A172 (cell line): ENCODE measurements at regions not wholly inside any gene's neighbourhood (a gene's known extent, or its start where the extent isn't known, plus 50 kb on each side); places are given as distances from the start of the nearest gene placed in this dataset.

Experiments used
- DNase-seq: peaks from one replicate; pipeline ENCODE4 v3.0.0-alpha.2; 2015; ENCODE audit warnings: low spot score

DNA sequence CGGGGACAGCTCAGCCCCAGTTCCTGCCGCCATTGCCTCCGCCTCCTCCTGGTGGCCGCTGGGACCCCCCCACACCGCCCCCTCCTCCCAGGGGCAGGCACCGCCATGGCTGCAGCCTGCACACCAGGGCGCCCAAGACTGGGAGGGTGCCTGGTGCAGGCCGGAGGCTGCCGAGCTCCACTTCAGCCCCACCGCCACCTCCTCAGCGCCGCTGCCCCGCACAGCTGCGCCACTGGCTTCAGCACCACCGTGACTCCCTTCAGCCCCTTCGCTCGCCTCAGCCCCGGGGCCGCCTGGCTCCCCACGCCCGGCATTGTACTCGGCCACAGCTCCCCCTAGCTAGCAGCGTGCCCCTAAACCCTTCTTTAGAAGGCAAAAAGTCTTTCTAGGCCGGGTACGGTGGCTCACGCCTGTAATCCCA lies 131.1 kb downstream of the CRYBB2 start:
- no peak for DNase-seq

DNA sequence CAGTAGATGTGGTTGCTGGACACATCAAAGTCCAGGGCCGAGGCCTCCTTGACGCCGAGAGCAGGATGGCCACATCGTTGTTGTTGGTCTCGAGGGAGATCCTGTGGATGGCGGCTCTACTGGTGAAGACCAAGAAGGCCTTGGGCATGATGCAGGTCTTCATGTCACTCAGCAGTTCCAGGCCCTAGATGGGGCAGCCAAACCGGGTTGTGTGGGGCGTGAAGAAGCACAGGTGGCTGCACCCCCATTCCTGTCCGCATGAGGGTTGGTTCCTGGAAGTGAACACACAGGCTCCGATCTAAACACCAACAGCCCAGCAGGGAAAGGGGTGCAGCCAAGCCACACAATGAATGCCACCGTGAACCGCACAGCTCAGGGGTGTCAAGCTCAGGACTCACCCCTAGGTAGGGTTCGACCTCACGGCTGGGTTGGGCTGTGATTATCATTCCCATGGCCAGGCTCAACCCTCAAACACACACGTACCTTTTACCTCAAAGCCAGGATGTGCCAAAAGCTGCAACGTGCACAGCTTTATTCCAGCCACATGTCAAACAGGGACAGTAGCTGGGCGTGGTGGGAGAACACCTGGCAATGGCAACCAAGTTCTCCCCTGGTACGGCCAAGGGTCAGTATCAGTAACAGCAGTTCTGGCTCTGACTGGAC lies 132.3 kb downstream of the CRYBB2 start:
- DNase-seq: no peak

DNA sequence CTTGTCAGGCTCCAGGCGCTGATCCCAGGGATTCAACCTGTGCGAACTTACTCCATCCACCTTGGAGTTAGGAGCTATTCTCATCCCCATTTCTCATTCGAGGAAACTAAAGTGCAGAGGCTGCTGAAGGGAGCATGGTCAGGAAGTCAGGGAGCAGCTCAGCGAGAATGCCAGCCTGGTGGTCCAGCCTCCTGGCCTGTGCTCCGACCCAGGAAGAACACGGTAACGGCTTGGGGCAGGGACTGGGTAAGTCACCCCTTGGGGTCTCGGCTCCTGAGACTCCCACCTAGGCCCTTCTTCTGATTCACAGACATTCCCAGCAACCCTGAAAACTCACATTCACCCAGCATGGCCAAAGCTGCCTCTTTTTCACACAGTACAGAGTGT lies 132.8 kb downstream of the CRYBB2 start:
- no peak for DNase-seq

DNA sequence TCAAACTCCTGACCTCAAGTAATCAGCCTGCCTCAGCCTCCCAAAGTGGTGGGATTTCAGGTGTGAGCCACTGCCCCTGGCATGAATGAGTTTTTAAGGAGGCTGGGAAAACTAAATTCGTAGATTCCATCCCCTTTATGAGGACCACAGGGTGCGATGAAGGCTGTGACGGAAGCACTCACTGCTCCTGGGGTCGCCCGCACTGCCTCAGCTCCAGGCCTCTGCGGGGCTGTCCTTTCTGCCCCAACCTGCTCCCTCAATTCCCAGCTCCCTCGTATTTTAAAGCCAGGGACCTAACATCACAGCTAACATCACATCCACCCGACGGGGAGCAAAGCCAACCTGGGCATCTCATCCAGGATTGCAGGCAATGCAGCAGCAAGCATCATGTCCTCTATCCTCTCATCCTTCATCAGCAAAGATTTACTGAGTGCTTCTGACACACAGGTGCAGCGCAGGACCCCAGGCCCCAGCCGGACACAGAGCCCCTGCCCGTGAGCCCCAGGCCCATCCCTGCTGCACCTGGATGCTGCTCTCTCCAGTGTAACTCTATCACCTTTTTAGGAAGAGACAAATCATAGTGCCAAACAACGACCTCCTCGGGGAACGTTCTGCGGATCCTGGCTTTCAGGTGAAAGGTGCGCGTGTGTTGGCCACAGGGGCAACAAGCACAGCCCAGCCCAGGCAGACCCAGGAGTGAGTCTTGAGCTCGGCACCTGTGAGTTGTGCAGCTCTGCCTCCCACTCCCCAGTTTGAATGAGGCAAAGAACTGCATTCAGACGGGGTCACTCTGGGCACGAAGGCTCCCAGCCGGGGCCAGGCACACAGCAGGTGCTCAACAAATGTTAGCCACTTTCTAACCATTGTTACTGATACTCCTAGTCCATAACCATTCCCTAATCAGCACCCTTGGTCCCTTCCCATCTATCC lies 134.3 kb downstream of the CRYBB2 start:
- no peak for DNase-seq

DNA sequence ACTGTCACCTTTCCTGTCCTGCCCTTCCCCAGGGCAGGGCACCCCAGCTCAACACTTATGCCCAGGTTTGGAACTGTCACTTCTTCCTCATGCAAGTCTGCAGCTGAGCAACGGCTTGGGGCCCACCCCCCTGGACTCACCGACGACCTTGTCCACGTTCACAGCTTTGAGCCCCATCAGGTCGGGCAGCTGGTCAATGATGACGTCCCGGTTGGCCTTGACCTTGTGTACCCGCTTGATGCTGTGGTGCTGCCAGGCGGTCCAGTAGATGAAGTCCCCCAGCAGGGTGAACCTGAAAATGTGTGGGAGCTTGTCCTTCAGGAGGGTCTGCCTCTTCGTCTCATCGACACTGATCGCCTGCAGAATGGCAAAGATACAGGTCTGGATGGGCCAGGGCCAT lies 135.0 kb downstream of the CRYBB2 start:
- DNase-seq: no peak

DNA sequence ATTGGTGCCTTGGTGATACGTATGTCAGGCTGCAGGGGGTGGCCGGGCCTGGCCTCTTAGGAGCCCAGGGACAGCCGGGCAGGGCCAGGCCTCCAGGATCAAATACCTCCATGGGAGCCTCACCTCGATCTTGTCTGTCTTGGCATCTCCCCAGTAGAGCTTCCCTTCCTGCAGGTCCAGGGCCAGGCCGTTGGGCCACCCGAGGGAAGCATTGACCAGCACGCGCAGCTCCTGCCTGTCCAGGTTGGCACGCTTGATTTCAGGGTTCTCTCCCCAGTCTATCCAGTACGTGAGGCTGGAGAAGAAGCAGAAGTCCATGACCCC lies 137.7 kb downstream of the CRYBB2 start:
- DNase-seq: no peak

DNA sequence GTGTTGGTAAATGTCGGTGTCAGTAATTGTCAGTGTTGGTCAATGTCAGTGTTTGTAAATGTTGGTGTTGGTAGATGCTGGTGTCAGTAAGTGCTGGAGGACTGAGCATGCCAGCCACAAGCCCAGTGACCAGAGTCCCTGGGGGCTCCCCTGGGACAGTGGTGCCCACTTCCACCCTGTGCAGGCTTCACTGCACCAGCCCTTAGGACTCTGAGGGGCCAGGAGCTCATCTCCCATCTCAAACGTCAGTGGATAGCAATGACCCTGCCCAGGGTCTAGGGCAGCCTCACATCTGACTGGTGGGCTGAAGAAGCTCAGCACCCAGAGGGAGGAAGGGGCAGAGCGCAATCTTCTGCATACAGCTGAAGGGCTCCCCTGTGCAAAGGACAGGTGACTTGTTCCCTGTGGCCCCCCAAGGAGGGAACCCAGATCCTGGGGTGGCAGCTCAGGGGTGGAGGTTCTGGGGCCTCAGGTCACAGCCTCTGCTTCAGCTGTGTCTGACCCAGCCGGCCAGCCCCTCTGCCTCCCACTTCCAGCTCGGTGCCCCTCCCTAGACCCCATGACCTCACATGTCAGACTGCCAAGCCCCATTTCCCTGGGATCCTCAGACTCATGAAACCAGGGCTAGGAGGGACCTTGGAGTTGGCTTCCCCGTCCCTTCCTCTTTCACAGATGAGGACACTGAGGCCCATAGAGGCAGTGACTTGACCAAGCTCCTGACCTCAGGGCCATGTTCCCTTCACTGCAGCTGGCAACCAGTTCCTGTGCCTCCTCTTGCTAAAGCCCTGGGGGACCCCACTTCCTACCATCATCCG lies 138.4 kb downstream of the CRYBB2 start:
- DNase-seq: no peak

DNA sequence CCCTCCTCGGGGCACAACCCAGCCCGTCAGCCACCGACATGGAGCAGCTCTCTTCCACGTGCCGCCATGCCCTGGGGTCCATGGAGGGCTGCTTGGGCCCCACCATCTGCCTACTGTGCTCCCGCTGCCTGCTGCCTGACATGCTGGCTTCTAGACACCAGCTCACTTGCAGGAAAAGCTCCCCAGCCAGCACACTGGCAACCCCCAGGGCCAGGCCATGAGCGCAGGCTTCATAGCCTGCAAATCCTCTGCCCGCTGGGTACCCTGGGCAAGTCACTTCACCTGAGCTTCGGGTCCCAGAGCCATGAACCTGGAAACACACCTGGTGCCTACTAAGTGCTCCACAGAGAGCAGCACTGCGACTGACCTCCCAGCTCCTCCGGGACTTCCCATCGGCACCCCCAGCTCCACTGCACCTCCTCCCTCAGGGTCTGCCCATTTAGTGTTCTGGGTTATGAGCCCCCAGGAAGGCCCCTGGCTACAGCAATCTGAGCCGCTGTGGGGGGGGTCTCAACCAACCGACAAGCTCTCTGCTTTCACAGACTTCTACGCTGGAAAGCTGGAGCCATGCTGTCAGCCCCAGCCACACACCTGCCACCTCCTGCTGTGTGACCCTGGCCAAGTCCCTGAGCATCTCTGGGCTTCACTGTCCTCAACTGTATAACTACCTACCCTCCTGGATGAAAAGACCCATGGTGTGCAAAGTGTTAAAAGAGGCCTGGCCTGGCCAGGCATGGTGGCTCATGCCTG lies 139.2 kb downstream of the CRYBB2 start:
- DNase-seq: no peak

DNA sequence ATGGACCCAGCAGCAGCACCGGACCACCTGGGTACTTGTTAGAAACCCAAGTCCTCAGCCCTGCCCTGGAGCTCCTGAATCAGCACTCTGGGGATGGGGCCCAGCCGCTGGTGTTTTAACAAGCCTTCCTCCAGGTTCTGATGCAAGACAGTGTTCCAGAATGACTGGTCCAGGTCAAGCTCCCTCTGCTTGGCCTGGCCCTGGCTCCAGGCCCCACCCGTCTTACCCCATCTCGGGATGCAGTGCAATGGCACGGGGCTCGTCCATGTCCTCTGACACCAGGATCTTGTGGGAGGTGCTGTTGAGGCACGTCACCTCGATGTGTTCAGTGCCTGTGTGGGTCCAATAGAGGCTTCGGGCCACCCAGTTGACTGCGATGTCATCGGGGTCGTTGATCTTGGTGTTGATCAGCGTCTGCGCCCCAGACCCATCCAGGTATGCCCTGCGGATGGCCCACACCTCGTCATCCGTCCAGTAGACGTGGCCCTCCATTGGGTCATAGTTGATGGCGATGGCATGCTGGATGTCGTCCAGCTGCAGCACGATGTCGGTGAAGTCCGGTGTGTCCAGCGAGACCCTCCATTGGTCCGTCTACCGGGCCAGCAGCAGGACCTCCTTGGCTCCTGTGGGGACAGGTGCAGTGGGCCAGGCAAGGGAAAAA lies 140.3 kb downstream of the CRYBB2 start:
- no peak for DNase-seq

DNA sequence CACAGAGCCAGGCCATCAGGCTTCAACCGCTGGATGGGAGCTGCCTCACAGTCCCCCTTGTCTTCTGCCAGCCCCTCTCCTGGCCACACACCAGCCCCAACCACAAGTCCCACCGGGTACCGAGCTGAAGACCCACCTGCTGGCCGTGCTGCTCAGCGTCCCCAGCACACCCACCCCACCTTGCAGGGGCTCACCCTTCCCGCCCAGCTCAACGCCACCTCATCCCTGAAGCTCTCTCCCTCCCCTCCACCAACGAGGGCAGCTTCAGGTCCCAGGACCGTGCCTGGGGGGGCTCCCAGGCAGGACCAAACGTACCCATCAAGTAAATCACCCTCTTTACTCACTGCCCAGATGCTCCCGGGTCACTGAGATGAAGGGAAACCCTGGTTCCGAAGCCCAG lies 141.0 kb downstream of the CRYBB2 start:
- no peak for DNase-seq

DNA sequence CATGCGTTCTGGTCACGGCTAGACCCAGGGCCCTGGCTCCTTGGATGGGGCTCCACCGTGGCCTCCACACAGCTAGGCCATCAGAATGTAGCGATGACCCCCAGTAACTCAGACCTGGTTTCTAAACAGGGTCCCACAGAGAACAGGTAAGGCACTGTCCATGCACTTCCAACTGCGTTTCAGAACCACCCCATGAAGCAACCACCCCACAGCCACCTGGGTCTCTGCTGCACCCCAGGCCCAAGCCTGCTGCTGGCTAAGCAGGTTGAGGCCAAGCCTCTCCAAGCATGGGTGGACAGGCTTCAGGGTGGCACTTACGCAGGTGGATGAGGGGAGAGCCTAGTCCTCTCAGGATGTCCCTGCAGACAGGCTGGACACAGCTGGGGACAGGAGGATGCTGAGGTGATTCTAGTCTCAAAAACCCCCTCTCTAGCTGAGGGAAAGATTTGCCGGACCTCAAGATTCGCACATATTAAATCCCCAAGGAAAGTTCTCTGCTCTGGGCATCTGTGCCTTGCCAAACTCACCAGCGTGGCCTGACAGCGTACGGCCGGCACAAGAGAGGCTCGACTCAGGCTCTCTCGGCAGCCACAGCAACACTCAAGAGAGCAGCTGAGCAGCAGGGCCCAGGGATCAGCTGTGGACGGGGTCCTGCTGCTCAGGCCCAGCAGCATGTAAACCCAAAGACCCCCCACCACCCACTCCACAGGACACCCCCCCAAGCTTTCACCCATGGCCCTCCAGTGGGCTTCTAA lies 141.6 kb downstream of the CRYBB2 start:
- no peak for DNase-seq

DNA sequence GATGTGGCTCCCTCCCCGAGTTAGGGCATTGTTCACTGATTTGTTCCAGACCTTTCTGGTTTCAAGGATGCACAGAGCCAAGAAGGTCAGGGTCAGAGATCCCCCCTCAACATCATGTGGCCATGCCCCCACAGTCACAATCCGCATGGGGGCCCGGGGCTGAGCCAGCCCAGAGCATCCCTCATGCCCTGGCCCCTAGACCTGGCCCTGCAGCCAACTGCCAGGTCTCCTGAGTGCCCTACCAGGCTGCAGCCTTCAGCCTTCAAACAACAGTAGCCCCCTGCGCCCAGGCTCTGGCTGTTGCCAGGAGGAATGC lies 142.4 kb downstream of the CRYBB2 start:
- no peak for DNase-seq

DNA sequence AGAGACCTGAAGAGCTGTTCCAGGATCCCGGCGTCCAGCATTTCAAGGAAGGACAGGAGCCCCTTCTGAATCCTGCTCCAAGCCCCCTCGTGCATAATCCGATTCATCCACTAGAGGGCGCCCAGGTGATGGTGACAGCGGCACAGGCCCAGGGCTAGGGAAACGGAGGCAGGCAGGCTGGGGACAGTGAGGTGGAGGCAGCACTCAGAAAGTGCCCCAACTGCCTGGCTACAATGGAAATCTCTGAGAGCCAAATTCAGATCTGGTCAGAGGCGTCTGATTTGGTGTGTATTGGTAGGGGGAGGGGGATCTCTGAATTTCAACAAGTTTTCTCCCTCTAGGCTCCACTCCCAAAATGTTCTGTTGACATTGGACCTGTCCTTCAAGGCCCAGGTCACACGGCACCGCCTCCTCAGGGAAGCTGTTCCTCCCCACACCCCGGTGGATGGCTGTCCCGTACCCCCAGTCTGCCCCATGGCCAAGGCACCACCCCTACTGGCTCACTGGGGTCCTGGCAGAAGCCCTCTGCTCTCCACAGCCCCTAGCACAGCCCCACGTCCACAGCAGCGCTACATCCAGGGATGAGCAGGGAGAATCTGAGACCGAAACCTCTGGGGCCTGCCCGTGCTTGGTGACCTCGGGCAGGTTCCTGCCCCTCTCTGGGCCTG lies 142.9 kb downstream of the CRYBB2 start:
- peak; percentile 4 for DNase-seq

DNA sequence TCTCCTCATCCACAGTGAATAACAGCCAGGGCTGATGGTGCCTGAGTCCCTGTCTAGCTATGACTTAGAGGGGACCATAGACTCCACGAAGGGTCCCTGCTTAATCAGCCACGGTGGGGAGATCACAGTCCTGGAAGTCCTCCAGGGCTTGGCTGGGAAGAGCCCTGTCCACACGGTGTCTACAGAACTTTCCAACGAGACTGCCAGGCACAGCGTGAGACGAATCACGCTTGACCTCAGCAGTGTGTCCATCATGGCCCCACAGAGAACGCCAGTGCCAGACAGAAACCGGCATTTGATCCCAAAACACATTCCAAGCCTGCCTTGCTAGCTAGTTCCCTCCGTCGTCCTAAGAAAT lies 143.4 kb downstream of the CRYBB2 start:
- DNase-seq: no peak

DNA sequence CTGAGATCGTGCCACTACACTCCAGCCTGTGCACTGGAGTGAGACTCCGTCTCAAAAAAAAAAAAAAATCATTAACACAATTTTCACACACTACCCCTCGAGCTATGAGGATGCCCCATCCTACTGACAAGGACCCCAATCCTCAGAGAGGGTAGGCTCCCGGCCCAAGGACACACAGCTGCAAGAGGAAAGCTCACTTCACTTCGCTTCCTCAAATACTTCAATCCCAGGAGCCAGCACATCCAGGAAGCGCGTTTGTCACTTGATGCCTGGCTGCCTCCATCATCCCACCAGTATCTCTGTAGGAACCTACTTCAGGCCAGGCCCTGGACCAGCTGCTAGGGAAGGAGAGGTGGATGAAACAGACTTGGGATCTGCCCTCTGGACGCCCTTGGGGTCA lies 144.0 kb downstream of the CRYBB2 start:
- no peak for DNase-seq

DNA sequence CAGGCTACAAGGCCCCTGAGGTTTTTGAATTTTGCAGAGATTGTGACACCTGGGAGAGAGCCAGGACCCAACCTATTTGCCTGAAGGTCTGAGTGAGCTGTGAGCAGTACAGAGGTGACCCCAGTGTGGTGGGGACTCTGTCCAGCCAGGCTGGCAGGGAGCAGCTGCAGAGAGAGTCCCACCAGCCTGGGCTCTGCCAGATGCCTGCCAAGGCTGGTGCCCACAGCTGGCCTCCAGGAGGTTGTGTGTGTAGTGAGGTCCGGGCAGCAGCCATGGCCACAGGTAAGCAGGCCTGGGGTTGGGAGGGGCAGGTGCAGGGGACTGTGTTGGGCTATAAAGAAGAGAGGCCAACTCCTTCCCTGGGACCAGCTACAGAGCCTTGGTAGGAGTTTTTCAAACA lies 144.8 kb downstream of the CRYBB2 start:
- DNase-seq: no peak

DNA sequence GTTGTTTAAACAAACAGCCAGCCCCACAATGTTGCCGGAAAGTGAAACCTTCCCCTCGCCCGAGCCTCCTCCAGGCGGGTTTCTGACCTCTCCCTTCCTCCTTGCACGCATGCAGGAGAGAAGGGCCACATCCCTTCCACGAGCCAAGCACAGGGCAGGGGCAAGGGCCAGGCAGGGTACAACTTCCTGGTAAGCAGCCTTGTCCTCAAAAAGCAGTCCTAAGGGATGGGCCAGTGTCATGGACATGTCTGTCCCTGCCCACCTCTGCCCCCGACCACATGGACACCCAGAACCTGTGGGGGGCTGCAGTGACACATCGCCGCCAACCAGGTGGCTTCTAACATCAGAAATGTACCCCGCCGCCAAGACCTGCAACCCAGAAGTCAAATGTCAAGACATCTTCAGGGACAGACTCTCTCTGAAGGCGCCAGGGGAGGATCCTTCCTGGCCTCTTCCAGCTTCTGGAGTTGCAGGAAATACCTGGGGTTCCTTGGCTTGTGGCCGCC lies 145.3 kb downstream of the CRYBB2 start:
- no peak for DNase-seq

DNA sequence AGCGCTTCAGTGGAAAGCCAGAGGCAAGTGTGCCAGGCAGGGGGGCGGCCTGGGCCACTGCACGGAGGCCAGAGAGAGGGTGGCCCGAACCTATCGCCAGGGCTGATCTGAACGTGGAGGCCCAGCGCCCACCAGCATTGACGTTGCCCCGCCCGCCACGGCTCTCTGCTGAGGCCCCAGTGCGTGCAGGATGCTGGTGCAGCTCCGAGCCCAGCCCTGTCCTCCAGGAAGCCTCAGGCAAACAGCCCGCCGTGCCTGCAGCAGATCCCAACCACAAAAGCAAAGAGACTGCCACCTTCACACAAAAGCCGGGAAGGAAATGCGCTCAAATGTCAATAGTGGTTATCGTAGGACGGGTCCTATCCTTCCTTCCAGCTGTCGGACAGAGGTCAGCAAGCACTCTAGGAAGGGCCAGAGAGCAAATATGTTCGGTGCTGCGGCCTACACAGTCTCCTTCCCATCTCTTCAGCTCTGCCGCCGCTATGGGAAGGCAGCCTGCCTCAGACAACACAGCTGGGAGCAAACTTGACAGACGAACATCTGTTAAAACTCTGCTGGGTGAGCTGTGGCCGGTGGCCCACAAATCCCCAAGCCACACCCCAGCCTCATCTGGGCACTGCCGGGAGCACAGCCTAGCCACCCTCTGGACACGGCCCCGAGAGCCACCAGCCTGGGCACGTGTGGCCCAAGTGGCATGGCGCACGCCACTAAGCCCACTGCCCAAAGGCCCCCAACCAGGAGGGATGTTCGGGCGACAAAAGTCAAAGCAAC lies 146.2 kb downstream of the CRYBB2 start:
- DNase-seq: no peak

DNA sequence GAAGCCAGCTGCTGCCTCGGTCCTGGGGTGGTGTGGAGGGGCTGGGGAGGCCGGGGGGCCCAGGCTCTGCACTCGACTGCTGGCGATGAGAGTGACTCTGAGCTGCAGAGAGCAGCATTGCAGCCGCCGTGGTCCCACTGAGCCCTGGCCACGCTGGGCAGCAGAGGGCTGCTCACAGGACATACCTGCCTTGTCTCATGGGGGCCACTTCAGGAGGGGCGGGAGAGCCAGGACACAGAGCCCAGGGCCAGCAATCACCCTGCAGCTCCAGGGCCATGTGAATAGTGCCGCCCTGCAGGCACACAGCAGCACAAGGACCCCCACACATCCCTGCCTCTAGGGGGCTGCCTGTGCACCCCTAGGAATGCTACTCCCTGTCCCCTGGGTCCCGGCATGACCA lies 147.0 kb downstream of the CRYBB2 start:
- DNase-seq: no peak
